ENCODE measurements at regions not wholly inside any gene's neighbourhood (a gene's known extent, or its start where the extent isn't known, plus 50 kb on each side); places are given as distances from the start of the nearest gene placed in this dataset.

GRCh38 chr6:106918115-106918514 lies 56.4 kb downstream of the CD24 start:
- DNase-seq (ENCODE audit: low read depth), result no peak

GRCh38 chr6:106916891-106917290 lies 57.6 kb downstream of the CD24 start:
- no peak for DNase-seq (ENCODE audit: low read depth)

GRCh38 chr6:106913676-106914280 lies 60.8 kb downstream of the CD24 start:
- DNase-seq (ENCODE audit: low read depth), result no peak

GRCh38 chr6:106913111-106913510 lies 61.4 kb downstream of the CD24 start:
- no peak for DNase-seq (ENCODE audit: low read depth)

- DNase-seq (ENCODE audit: low read depth), result no peak
Measured at GRCh38 chr6:106912091-106912490, 62.4 kb downstream of the CD24 start.

- no peak for DNase-seq (ENCODE audit: low read depth)
Measured at GRCh38 chr6:106910999-106911949, 63.3 kb downstream of the CD24 start.

GRCh38 chr6:106908386-106908840 lies 66.1 kb downstream of the CD24 start:
- DNase-seq (ENCODE audit: low read depth), result no peak

- DNase-seq (ENCODE audit: low read depth), result no peak
Measured at GRCh38 chr6:106907754-106908153, 66.8 kb downstream of the CD24 start.

- DNase-seq (ENCODE audit: low read depth), result no peak
Measured at GRCh38 chr6:106906232-106906631, 68.3 kb downstream of the CD24 start.

- DNase-seq (ENCODE audit: low read depth), result no peak
Measured at GRCh38 chr6:106903299-106903698, 71.2 kb downstream of the CD24 start.

GRCh38 chr6:106901062-106901461 lies 73.5 kb downstream of the CD24 start:
- no peak for DNase-seq (ENCODE audit: low read depth)

- no peak for DNase-seq (ENCODE audit: low read depth)
Measured at GRCh38 chr6:106899697-106900096, 74.8 kb downstream of the CD24 start.

- no peak for DNase-seq (ENCODE audit: low read depth)
Measured at GRCh38 chr6:106897580-106897979, 76.9 kb downstream of the CD24 start.

GRCh38 chr6:106895703-106896040 lies 78.9 kb downstream of the CD24 start:
- DNase-seq (ENCODE audit: low read depth), result no peak

- no peak for DNase-seq (ENCODE audit: low read depth)
Measured at GRCh38 chr6:106894978-106895702, 79.4 kb downstream of the CD24 start.

- DNase-seq (ENCODE audit: low read depth), result no peak
Measured at GRCh38 chr6:106892186-106892585, 82.3 kb downstream of the CD24 start.

GRCh38 chr6:106890447-106890846 lies 84.1 kb downstream of the CD24 start:
- DNase-seq (ENCODE audit: low read depth), result no peak

GRCh38 chr6:106889692-106890091 lies 84.8 kb downstream of the CD24 start:
- no peak for DNase-seq (ENCODE audit: low read depth)

- DNase-seq (ENCODE audit: low read depth), result no peak
Measured at GRCh38 chr6:106886922-106887797, 87.4 kb downstream of the CD24 start.

GRCh38 chr6:106886081-106886843 lies 88.3 kb downstream of the CD24 start:
- no peak for DNase-seq (ENCODE audit: low read depth)

- DNase-seq (ENCODE audit: low read depth), result no peak
Measured at GRCh38 chr6:106885679-106886078, 88.8 kb downstream of the CD24 start.

All from GM04503 (cell line).